Ascending aorta (tissue), 2 donors: ENCODE measurements at regions not wholly inside any gene's neighbourhood (a gene's known extent, or its start where the extent isn't known, plus 50 kb on each side); places are given as distances from the start of the nearest gene placed in this dataset.

Experiments
- DNase-seq, 2 donors: peaks; one replicate each; pipeline ENCODE4 v3.0.0-alpha.2; 2019; ENCODE audit warnings: low spot score in 2 of 2
- H3K27ac ChIP-seq, 2 donors: fragments of 200-600 bp; sonication (generic); one replicate each; pipeline ENCODE4 v1.5.1; 2016 to 2017; ENCODE audit warnings: mild to moderate bottlenecking in 1 of 2
- H3K27me3 ChIP-seq: fragments of 200-600 bp; sonication (generic); one replicate; pipeline ENCODE4 v1.5.1; 2017
- H3K36me3 ChIP-seq, 2 donors: fragments of 200-600 bp; sonication (generic); one replicate each; pipeline ENCODE4 v1.5.1; 2016
- H3K4me1 ChIP-seq, 2 donors: fragments of 200-600 bp; sonication (generic); one replicate each; pipeline ENCODE4 v1.5.1; 2016 to 2017; ENCODE audit warnings: mild to moderate bottlenecking in 1 of 2
- H3K4me3 ChIP-seq, 2 donors: fragments of 200-600 bp; sonication (generic); one replicate each; pipeline ENCODE4 v1.5.1; 2016 to 2017; ENCODE audit warnings: mild to moderate bottlenecking in 1 of 2
- H3K9me3 ChIP-seq, 2 donors: fragments of 200-600 bp; sonication (generic); one replicate each; pipeline ENCODE4 v1.5.1; 2016
- intact Hi-C: fragments of 100-400 bp; cut with DNase I; formaldehyde crosslinking; loops from one replicate; pipeline ENCODE4 v1.15.1; 2023
- TF ChIP-seq, protein P1 (sequence below), 3 experiments: fragments of 200-600 bp in 2 of 3; fragments of 450-650 bp in 1 of 3; sonication (generic) in 2 of 3; IDR thresholded peaks; one replicate each; pipeline ENCODE4 v1.5.1; 2016 to 2019; ENCODE audit warnings: antibody characterized with exemption in 3 of 3, mild to moderate bottlenecking in 1 of 3, moderate library complexity in 1 of 3

DNA sequence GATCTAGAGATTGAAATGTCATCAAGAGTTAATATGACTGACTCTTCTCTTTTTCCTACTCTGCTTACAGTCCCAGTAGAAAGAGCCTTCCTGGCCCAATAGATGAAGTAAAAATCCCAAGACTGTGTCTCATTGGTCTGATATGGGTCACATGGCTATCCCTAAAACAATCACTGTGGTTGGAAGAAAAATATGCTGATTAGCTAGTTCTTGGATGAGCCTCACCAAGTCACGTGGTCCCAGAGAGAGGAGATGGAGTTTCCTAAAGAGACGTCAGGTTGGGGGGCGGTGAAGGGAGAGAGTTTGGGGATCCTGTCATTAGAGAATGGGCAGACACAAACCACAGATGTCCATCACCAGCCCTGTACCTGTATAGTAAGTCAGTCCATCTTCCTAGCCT, 466.3 kb downstream of the HAPSTR1 start:
- TF ChIP-seq, protein P1, sequence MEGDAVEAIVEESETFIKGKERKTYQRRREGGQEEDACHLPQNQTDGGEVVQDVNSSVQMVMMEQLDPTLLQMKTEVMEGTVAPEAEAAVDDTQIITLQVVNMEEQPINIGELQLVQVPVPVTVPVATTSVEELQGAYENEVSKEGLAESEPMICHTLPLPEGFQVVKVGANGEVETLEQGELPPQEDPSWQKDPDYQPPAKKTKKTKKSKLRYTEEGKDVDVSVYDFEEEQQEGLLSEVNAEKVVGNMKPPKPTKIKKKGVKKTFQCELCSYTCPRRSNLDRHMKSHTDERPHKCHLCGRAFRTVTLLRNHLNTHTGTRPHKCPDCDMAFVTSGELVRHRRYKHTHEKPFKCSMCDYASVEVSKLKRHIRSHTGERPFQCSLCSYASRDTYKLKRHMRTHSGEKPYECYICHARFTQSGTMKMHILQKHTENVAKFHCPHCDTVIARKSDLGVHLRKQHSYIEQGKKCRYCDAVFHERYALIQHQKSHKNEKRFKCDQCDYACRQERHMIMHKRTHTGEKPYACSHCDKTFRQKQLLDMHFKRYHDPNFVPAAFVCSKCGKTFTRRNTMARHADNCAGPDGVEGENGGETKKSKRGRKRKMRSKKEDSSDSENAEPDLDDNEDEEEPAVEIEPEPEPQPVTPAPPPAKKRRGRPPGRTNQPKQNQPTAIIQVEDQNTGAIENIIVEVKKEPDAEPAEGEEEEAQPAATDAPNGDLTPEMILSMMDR (IDR thresholded peaks at IDR 0.05), result no peak
- Histone ChIP-seq H3K9me3 (no peaks in the 10 kb centered on the region), H3K27ac (no peak overlapping the region), H3K27me3 (no peaks in the 10 kb centered on the region), H3K4me1 (no peaks in the 10 kb centered on the region), H3K36me3 (no peaks in the 10 kb centered on the region), H3K4me3 (no peak overlapping the region)
- intact Hi-C loops, result no loop called here
- no peak for DNase-seq

GRCh38 chr16:9566099-9566498, 474.7 kb downstream of the HAPSTR1 start:
- no peak overlapping the region for H3K27ac ChIP-seq
- DNase-seq, result no peak
- H3K9me3 ChIP-seq, result no peaks in the 10 kb centered on the region
- TF ChIP-seq, protein P1 (IDR thresholded peaks at IDR 0.05), result no peak
- H3K4me3 ChIP-seq, result no peak overlapping the region
- intact Hi-C loops, result no loop called here
- H3K36me3 ChIP-seq, result no peaks in the 10 kb centered on the region
- H3K27me3 ChIP-seq, result no peaks in the 10 kb centered on the region
- H3K4me1 ChIP-seq, result no peaks in the 10 kb centered on the region

- Histone ChIP-seq H3K4me1 (no peaks in the 10 kb centered on the region), H3K36me3 (no peaks in the 10 kb centered on the region), H3K9me3 (no peaks in the 10 kb centered on the region), H3K4me3 (no peak overlapping the region), H3K27me3 (no peaks in the 10 kb centered on the region), H3K27ac (no peak overlapping the region)
- intact Hi-C loops, result no loop called here
- TF ChIP-seq, protein P1 (IDR thresholded peaks at IDR 0.05), result no peak
- no peak for DNase-seq
Observed at GRCh38 chr16:9567666-9568065, 476.2 kb downstream of the HAPSTR1 start.

DNA sequence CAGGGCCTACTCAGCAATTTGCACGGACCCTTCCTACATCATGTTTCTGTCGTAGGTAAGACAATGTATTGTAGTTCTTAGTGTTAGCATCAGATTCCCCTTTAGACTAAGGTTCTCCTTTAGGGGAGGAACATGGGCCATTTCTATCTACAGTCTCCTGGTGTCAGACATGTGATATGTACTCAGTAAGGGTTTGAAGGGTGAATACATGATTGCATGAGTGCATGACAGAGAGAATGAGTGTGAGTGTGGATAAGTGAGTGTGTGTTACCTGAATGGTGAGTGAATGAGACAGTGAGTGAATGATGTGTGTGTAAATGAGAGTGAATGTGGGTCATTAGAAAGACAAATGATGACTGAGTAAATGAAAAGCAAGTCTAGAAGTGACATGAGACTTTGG, 476.8 kb downstream of the HAPSTR1 start:
- TF ChIP-seq, protein P1 (IDR thresholded peaks at IDR 0.05), result no peak
- no peak overlapping the region for H3K4me3 ChIP-seq
- no peaks in the 10 kb centered on the region for H3K4me1 ChIP-seq
- no peaks in the 10 kb centered on the region for H3K36me3 ChIP-seq
- H3K27me3 ChIP-seq, result no peaks in the 10 kb centered on the region
- intact Hi-C loops, result no loop called here
- H3K27ac ChIP-seq, result no peak overlapping the region
- H3K9me3 ChIP-seq, result no peaks in the 10 kb centered on the region
- no peak for DNase-seq

- Histone ChIP-seq H3K9me3 (no peaks in the 10 kb centered on the region), H3K4me1 (no peaks in the 10 kb centered on the region), H3K27ac (no peak overlapping the region), H3K27me3 (no peaks in the 10 kb centered on the region), H3K36me3 (no peaks in the 10 kb centered on the region), H3K4me3 (no peak overlapping the region)
- intact Hi-C loops, result no loop called here
- TF ChIP-seq, protein P1 (IDR thresholded peaks at IDR 0.05), result no peak
- no peak for DNase-seq
Observed at GRCh38 chr16:9570521-9570920, 479.1 kb downstream of the HAPSTR1 start.

GRCh38 chr16:9578459-9578858, 487.0 kb downstream of the HAPSTR1 start:
- intact Hi-C loops, result no loop called here
- TF ChIP-seq, protein P1 (IDR thresholded peaks at IDR 0.05), result no peak

More at GRCh38 chr16:9578459-9578858, 487.0 kb downstream of the HAPSTR1 start:
- H3K27me3 ChIP-seq, result no peaks in the 10 kb centered on the region
- no peak overlapping the region for H3K27ac ChIP-seq
- no peak for DNase-seq
- no peaks in the 10 kb centered on the region for H3K4me1 ChIP-seq
- H3K9me3 ChIP-seq, result no peaks in the 10 kb centered on the region
- no peak overlapping the region for H3K4me3 ChIP-seq
- H3K36me3 ChIP-seq, result no peaks in the 10 kb centered on the region
